Mammary epithelial cell (primary cell): ENCODE measurements at regions not wholly inside any gene's neighbourhood (a gene's known extent, or its start where the extent isn't known, plus 50 kb on each side); places are given as distances from the start of the nearest gene placed in this dataset.

ENCODE experiments used
- CTCF ChIP-seq, 2 donors: IDR thresholded peaks in 1 of 2; conservative IDR thresholded peaks in 1 of 2; 2 replicates each; pipeline ENCODE4 v1.5.1; 2011 to 2012; ENCODE audit warnings: inconsistent platforms in 2 of 2, low read length in 2 of 2, mild to moderate bottlenecking in 2 of 2, control low read depth in 1 of 2, low read depth in 1 of 2; ENCODE audit not compliant: insufficient read depth in 1 of 2; ENCODE audit errors: extremely low read depth in 1 of 2
- EZH2 ChIP-seq: IDR thresholded peaks from 2 replicates; pipeline ENCODE4 v1.6.1; 2012; ENCODE audit warnings: low read length, inconsistent platforms, borderline replicate concordance

- TF ChIP-seq CTCF (conservative IDR thresholded peaks at IDR 0.05 in 1 of 2, IDR thresholded peaks at IDR 0.05 in 1 of 2; ENCODE audit: extremely low read depth in 1 of 2, insufficient read depth in 1 of 2, low read depth in 1 of 2, low read length in 2 of 2): no peak
- TF ChIP-seq EZH2: no peak
Observed at GRCh38 chr5:2996248-2996647, 244.8 kb upstream of the IRX2 start.
